PFSK-1 (cell line): ENCODE measurements at regions not wholly inside any gene's neighbourhood (a gene's known extent, or its start where the extent isn't known, plus 50 kb on each side); places are given as distances from the start of the nearest gene placed in this dataset.

Experiments
- SIN3A ChIP-seq: IDR thresholded peaks from 2 replicates; pipeline ENCODE4 v1.6.1; 2012; ENCODE audit warnings: mild to moderate bottlenecking, low read length, moderate library complexity, borderline replicate concordance; ENCODE audit not compliant: insufficient read depth
- TAF1 ChIP-seq: IDR thresholded peaks from 2 replicates; pipeline ENCODE4 v1.6.1; 2012; ENCODE audit warnings: low read length, control low read depth, borderline replicate concordance; ENCODE audit not compliant: insufficient read depth

DNA sequence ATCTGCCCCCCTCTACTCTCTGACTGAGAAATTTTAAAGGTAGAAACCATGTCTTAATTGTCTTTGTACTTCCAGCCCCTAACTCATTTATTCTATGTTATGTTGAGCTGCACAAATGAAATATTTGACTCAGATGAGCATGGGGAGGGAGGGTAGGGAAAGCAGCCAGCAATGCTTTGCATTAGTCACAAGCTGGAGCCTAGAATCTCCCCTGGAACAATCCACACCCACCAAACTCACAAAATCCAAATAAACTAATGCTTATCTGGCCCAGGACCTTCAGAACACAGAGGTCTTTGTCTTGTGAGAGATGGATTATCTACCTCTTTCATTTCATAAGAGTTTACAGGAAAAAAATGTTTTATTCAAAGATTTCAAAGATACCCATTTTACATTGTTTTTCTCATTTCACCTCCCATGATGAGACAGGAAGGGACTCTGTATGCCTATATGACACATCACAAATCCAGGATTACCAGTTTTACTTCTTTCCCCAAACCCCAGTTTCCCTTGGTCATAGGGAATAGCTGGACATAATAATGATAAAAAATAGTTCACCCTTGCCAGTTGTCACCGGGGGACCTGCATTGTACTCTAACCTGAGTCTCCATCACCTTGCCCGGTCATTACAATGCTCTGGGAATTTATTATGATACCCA, 466.9 kb downstream of the KIF16B start:
- TF ChIP-seq TAF1: no peak
- TF ChIP-seq SIN3A: no peak
